ENCODE measurements at regions not wholly inside any gene's neighbourhood (a gene's known extent, or its start where the extent isn't known, plus 50 kb on each side); places are given as distances from the start of the nearest gene placed in this dataset.

DNA sequence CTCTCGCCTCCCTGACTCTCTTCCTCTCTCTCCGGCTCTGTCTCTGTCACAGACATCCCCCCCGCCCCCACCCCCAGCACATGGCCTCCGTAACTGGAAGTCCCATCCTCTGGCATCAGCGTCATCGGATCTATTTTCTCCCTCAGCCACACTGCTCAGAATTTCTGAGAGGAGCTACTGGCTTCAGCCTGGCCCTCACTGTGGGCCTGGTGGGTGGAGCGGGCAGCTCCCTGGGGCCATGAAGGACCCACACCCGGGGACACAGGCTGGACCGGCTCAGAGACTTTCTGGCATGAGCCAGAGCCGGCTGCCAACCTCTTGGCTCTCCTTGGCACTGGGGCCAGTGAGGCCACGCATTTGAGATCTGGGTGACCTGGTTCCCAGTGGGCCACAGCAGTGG lies 61.2 kb upstream of the CASZ1 start:
- no peak overlapping the region for H3K18ac ChIP-seq (ENCODE audit: extremely low read depth, low read length)
- DNase-seq (ENCODE audit: low read depth in 1 of 2, low spot score in 2 of 2) = no peak
- peaks cover 0 to 9% of the 10 kb centered on the region in 2 experiments for H4K20me1 ChIP-seq (replicated peaks in 1 of 2; ENCODE audit: control insufficient read depth in 1 of 2, insufficient read depth in 2 of 2, low read length in 2 of 2)
- H2BK5ac ChIP-seq (ENCODE audit: low read depth, low read length) = no peak overlapping the region
- POLR2A ChIA-PET (ENCODE audit: partially characterized antibody) = interaction anchor here (1.2 kb wide), 1 partner anchor 18 kb away, joined by 4 read pairs; no protein-coding TSS in a partner anchor
- no peak overlapping the region for H3K9ac ChIP-seq (replicated peaks in 1 of 4; ENCODE audit: extremely low read depth in 1 of 4, low read depth in 3 of 4, low read length in 3 of 4)
- no peak overlapping the region for H2AFZ ChIP-seq (ENCODE audit: low read length)
- H3K9me3 ChIP-seq (ENCODE audit: insufficient read depth in 2 of 2, low read depth in 1 of 2, low read length in 1 of 2) = no peaks in the 10 kb centered on the region; a peak in 1 of 4 replicates
- no peak overlapping the region for H2BK12ac ChIP-seq (ENCODE audit: low read depth, low read length)
- H4K91ac ChIP-seq (replicated peaks; ENCODE audit: insufficient read length, low read length) = no peak overlapping the region
- H3K36me3 ChIP-seq (ENCODE audit: control insufficient read depth in 2 of 4, insufficient read depth in 4 of 4, low read length in 3 of 4) = no peaks in the 10 kb centered on the region
- no peak overlapping the region for H3K23ac ChIP-seq (ENCODE audit: insufficient read length)
- no peak overlapping the region for H4K5ac ChIP-seq (ENCODE audit: insufficient read length, low read depth, low read length)
- no peak for FAIRE-seq
- no peak overlapping the region for H3K56ac ChIP-seq (replicated peaks; ENCODE audit: insufficient read length, low read depth, low read length)
- no peaks in the 10 kb centered on the region for H3K79me1 ChIP-seq (ENCODE audit: low read depth, low read length)
- peaks cover 9% of the 10 kb centered on the region; the same call in 1 of the 2 replicates for H3K23me2 ChIP-seq (ENCODE audit: low read depth, low read length)
- H2AK5ac ChIP-seq (ENCODE audit: low read depth, low read length) = no peak overlapping the region
- no peak overlapping the region for H2BK120ac ChIP-seq (replicated peaks; ENCODE audit: low read depth, low read length)
- no peak overlapping the region for H3K27ac ChIP-seq (ENCODE audit: low read depth, low read length)
- H4K8ac ChIP-seq (ENCODE audit: extremely low read depth, insufficient read depth, low read length) = no peak overlapping the region
- TF ChIP-seq BRCA1 (IDR thresholded peaks at IDR 0.05; ENCODE audit: low read depth, low read length) (no peak), TEAD4 (IDR thresholded peaks at IDR 0.05; ENCODE audit: low read depth, low read length) (no peak), SP2 (IDR thresholded peaks at IDR 0.05; ENCODE audit: low read length) (no peak), KDM1A (IDR thresholded peaks at IDR 0.05; ENCODE audit: borderline replicate concordance, low read length) (no peak), EP300 (IDR thresholded peaks at IDR 0.05; ENCODE audit: borderline replicate concordance in 1 of 2, low read depth in 2 of 2, low read length in 2 of 2) (no peak), YY1 (IDR thresholded peaks at IDR 0.05; ENCODE audit: low read depth, low read length) (no peak), EZH2 (IDR thresholded peaks at IDR 0.05; ENCODE audit: low read depth, low read length, severe bottlenecking) (no peak), CBX5 (IDR thresholded peaks at IDR 0.05; ENCODE audit: low read depth, low read length) (no peak)
- TF ChIP-seq, protein P1, sequence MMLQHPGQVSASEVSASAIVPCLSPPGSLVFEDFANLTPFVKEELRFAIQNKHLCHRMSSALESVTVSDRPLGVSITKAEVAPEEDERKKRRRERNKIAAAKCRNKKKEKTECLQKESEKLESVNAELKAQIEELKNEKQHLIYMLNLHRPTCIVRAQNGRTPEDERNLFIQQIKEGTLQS (IDR thresholded peaks at IDR 0.05; ENCODE audit: insufficient read depth, low read depth, low read length) = no peak
- H3K14ac ChIP-seq (ENCODE audit: insufficient read length) = no peak overlapping the region
- no peak overlapping the region for H3K4ac ChIP-seq (replicated peaks; ENCODE audit: insufficient read length, low read depth, low read length)
- no peaks in the 10 kb centered on the region for H3K79me2 ChIP-seq (ENCODE audit: control insufficient read depth in 1 of 2, insufficient read depth in 2 of 2, low read length in 2 of 2)
- WGBS, 2 experiments (ENCODE audit: extremely low coverage in 1 of 2, insufficient coverage in 1 of 2, insufficient read length in 1 of 2, insufficient replicate concordance in 2 of 2, low coverage in 1 of 2, low lambda C conversion rate in 2 of 2, missing lambda C conversion rate in 1 of 2) = 84% methylated on average over 9 of the region's 11 CpGs; no CpG with 5 or more reads in 1 of the 2 experiments
- H3K4me3 ChIP-seq (ENCODE audit: extremely low read depth in 1 of 4, insufficient read depth in 2 of 4, low read depth in 3 of 4, low read length in 4 of 4) = no peak overlapping the region
- CTCF ChIA-PET (ENCODE audit: partially characterized antibody) = interaction anchor here (1.5 to 2.7 kb wide), 2 partner anchors 10 to 12 kb away, joined by 4 to 8 read pairs; no protein-coding TSS in a partner anchor
- H3K4me2 ChIP-seq (ENCODE audit: insufficient read depth in 1 of 2, low read depth in 2 of 2, low read length in 2 of 2) = no peak overlapping the region
- H2BK20ac ChIP-seq (ENCODE audit: low read length) = no peak overlapping the region
- H3K27me3 ChIP-seq (replicated peaks in 1 of 4; ENCODE audit: control insufficient read depth in 3 of 4, extremely low read depth in 1 of 4, insufficient read depth in 3 of 4, low read length in 3 of 4) = peaks cover 0 to 2% (median under 1%) of the 10 kb centered on the region in 4 experiments; a peak in 2 of 7 replicates
- no peak overlapping the region for H2BK15ac ChIP-seq (ENCODE audit: low read length)
- H3K4me1 ChIP-seq (replicated peaks in 1 of 4; ENCODE audit: control insufficient read depth in 3 of 4, insufficient read depth in 4 of 4, low read length in 3 of 4) = peaks cover 0 to 15% (median 7%) of the 10 kb centered on the region in 4 experiments; a peak in 4 of 7 replicates

Data from H1 (cell line).